ENCODE measurements at regions not wholly inside any gene's neighbourhood (a gene's known extent, or its start where the extent isn't known, plus 50 kb on each side); places are given as distances from the start of the nearest gene placed in this dataset.
"Not testable (repeated sequence)": the region's sequence is repeated elsewhere in the genome, so short reads cannot be mapped to it uniquely, and the experiment has no call there.

DNA sequence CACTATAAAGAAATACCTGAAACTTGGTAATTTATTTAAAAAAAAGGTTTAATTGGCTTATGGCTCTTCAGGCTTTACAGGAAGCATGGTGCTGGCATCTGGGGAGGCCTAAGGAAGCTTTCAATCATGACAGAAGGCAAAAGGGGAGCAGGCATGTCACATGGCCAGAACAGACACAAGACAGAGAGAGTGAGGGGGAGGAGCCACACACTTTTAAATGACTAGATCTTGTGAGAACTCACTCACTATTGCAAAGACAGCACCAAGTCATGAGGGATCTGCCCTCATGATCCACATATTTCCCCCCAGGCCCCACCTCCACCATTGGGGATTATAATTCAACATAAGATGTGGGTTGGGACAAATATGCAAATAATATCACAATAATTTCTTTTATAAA, 355.6 kb downstream of the DAD1 start:
- DNase-seq = no peak

GRCh38 chr14:22232933-22233332, 356.1 kb downstream of the DAD1 start:
- no peak for DNase-seq

DNA sequence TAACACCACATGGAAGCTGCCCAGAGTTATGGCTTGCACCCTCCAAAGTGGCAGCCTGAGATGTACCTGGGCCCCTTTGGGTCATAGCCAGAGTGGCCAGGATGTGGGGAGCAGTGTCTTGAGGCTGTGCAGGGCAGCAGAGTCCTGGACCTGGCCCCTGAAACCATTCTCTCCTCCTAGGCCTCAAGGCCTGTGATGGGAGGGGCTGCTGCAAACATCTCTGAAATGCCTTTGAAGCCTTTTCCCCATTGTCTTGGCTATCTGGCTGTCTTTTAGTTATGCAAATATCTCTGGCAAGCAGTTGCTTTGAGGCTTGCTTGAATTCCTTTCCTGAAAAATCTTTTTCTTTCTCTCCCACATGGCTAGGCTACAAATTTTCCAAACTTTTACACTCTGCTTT, 356.5 kb downstream of the DAD1 start:
- DNase-seq = no peak

DNA sequence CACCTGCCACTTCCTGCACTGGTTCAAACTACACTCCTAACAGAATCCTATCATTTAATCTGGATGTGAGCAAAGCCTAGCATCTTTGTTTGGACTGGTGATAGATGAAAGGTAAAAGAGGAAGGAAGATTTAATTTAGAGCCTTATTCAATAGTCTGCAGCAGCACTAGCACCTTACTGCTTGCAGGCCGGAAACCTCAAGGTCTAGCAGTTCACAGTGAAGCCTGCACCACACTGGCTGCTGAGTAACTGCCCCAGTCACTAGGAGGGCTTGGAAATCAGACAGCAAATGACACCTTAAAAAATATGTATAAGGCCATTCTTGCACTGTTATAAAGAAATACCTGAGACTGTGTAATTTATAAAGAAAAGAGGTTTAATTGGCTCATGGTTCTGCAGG, 358.0 kb downstream of the DAD1 start:
- DNase-seq = no peak

GRCh38 chr14:22230517-22230916, 358.5 kb downstream of the DAD1 start:
- DNase-seq = no peak

GRCh38 chr14:22227084-22227483, 361.9 kb downstream of the DAD1 start:
- no peak for DNase-seq

DNA sequence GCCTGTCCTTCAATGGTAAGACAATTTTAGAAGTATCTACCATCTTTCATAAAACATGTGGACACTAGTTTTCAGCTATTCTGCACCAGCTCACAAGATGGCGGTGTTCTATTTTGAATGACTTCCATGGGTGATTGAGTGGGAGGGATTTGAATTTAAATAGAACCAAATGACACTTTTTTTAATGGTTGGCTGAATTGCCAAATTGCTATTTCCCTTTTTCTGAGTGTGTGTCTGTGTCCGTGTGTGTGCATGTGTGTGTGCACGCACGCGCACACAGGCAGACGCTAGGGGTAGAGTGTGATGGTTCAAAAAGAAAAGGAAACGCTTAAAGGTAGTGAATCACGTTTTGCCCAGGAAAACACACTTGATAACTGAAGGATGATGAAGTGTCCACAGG, 362.6 kb downstream of the DAD1 start:
- DNase-seq = no peak

GRCh38 chr14:22225516-22226140, 363.4 kb downstream of the DAD1 start:
- no peak for DNase-seq

GRCh38 chr14:22221508-22221907, 367.5 kb downstream of the DAD1 start:
- no peak for DNase-seq

DNA sequence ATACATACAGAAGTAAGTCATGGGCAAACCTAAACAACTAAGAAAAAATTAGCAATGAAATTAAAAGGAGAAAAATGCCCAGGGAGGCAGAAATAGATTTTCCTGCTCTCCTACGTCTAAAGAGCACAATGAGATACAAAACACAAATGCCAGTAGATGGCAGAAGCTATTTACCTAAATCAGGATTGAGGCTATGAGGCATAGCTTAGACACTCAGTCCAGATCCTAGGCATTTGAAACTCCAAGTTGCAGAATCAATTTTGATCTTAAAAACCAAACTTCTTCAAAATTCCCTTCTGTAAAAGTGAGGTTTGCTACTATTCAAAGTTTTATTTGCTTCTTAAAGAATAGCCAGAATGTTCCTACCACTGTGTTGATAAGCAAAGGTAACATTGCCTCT, 368.6 kb downstream of the DAD1 start:
- no peak for DNase-seq

DNA sequence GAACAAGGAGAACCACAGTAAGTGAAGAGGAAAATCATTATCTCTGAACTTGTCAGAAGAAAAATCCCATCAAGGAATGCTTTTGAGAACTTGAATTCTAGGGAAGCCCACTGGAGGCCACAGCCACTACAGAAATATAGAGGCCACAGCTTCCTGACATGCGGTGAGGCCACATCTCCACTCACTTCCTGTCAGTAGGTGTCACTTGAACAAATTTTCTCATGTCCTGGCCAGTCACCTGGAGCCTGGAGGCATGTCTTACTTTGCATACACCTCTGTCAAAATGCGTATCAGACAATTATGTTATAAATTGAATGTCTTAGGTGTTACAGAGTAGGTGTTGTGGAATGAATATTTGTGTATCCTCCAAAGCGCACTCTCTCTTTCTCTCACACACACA, 370.3 kb downstream of the DAD1 start:
- DNase-seq = no peak

- DNase-seq = no peak
Measured at GRCh38 chr14:22213120-22213519, 375.9 kb downstream of the DAD1 start.

DNA sequence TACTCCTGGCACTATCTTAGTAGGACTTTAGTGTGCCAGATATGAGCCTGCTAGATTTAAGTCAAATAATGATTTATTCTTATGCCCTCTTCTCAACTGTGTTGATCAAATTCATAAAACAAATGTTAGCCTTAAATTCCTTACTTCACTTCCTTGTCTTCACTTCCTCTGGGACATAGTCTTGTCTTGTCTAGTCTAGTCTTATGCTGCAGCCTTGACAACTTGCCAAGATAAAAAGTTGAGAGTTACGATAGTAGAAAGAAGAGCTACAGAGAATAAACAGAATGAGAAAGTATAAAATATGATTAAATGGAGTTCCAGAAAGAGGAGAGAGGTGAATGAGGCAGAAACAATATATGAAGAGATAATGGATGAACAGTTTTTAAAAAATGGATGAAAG, 378.1 kb downstream of the DAD1 start:
- no peak for DNase-seq

- DNase-seq = no peak
Measured at GRCh38 chr14:22210026-22210425, 379.0 kb downstream of the DAD1 start.

GRCh38 chr14:22203036-22203435, 386.0 kb downstream of the DAD1 start:
- no peak for DNase-seq

- DNase-seq = no peak
Measured at GRCh38 chr14:22202313-22202712, 386.7 kb downstream of the DAD1 start.

GRCh38 chr14:22200977-22201605, 387.9 kb downstream of the DAD1 start:
- DNase-seq = no peak

DNA sequence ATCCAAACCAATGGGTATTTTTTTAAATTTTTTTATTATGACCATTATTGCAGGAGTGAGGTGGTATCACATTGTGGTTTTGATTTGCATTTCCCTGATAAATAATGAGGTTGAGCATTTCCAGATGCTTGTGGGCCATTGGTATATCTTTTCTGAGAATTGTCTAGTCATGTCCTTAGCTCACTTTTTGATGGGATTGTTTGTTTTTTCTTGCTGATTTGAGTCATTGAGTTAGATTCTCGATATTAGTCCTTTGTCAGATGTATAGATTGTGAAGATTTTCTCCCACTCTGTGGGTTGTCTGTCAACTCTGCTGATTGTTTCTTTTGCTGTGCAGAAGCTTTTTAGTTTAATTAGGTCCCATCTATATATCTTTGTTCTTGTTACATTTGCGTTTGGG, 388.9 kb downstream of the DAD1 start:
- not testable (repeated sequence) for DNase-seq

DNA sequence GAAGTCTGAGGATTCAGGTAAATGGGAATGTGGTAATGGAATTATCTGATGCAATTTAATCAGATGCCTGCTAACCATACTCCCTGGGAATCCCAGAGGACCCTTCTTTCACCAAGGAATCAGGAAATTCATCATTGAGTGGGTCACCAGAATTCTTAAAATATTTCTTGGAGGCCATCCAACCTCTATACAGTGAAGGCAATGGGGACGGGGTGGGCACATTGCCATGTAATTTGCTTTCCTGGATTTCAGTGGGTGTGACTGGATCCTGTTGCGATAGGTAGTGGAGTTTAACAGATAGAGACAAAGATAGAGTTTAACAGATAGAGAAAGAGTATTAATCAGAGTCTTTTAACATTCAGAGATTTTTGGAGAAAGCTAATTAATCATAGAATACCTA, 394.4 kb downstream of the DAD1 start:
- no peak for DNase-seq

GRCh38 chr14:22190411-22191191, 398.4 kb downstream of the DAD1 start:
- no peak for DNase-seq

GRCh38 chr14:22189881-22190280, 399.1 kb downstream of the DAD1 start:
- DNase-seq = no peak

DNA sequence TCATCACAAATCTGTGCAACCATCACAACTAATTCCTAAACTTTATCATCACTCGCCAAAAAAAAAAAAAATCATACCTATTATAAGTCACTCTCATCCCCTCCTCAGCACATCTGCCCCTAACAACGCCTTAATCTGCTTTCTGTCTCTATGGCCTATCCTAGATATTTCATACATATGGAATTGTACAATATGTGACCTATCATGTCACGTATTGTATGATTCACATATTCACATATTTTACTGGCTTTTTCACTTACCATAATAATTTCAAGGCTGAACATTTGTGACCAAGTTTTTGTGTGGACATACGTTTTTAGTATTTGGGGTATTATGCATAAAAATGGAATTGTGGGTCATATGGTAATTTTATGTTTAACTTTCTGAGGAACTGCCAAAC, 400.7 kb downstream of the DAD1 start:
- no peak for DNase-seq

GRCh38 chr14:22185789-22186188, 403.2 kb downstream of the DAD1 start:
- no peak for DNase-seq

DNA sequence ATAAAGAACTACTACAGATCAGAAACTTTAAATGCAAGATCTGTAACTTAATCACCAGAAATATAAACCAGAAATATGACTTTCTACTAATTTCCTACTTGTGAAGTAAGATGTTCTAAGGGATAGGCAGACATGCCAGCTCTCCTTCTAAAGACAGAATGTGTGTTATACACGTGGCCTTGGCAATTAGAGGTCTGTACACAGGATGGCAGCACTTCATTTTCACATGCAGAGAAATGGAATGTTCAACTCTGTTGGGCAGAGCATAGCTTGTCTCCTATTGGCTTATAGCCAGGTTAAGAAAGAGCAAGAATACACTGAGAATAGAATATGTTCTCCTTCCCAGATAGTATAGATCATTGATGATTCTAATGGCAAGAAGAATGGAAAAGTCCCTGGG, 403.8 kb downstream of the DAD1 start:
- DNase-seq = no peak

- DNase-seq = no peak
Measured at GRCh38 chr14:22184830-22185168, 404.2 kb downstream of the DAD1 start.
